ENCODE measurements at regions not wholly inside any gene's neighbourhood (a gene's known extent, or its start where the extent isn't known, plus 50 kb on each side); places are given as distances from the start of the nearest gene placed in this dataset.

DNA sequence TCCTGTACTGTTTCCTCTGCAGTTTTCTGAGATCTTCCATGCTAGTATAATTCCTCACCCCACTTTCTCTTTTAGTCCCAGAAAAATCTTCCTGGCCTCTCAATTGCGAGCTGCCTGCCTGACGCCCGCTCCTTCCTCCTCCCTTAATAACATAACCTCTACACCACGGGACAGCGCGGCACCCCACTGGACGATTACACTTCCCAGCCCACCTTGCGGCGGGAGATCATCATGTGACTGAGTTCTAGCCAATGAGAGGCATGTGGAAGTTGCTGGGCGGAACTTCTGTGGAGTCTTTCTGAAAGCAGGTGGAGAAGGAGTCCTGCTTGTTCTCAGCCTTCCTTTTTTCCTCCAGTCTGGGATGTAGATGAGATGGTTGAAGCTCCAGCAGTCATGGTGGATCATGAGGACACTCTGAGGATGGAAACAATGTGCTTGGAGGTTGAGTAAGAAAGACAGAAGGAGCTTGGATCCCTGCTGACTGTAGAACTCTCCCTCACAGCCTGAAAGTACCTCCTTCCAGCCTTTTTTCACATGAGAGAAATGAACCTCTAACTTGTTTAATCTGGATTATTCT lies 133.6 kb upstream of the VRK1 start:
- TF ChIP-seq, protein P1, sequence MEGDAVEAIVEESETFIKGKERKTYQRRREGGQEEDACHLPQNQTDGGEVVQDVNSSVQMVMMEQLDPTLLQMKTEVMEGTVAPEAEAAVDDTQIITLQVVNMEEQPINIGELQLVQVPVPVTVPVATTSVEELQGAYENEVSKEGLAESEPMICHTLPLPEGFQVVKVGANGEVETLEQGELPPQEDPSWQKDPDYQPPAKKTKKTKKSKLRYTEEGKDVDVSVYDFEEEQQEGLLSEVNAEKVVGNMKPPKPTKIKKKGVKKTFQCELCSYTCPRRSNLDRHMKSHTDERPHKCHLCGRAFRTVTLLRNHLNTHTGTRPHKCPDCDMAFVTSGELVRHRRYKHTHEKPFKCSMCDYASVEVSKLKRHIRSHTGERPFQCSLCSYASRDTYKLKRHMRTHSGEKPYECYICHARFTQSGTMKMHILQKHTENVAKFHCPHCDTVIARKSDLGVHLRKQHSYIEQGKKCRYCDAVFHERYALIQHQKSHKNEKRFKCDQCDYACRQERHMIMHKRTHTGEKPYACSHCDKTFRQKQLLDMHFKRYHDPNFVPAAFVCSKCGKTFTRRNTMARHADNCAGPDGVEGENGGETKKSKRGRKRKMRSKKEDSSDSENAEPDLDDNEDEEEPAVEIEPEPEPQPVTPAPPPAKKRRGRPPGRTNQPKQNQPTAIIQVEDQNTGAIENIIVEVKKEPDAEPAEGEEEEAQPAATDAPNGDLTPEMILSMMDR (IDR thresholded peaks at IDR 0.05; ENCODE audit: low read depth, low read length, missing control alignments), result no peak
- H3K4me3 ChIP-seq (ENCODE audit: low read depth, low read length), result no peak overlapping the region
- DNase-seq (ENCODE audit: low read depth), result no peak

DNA sequence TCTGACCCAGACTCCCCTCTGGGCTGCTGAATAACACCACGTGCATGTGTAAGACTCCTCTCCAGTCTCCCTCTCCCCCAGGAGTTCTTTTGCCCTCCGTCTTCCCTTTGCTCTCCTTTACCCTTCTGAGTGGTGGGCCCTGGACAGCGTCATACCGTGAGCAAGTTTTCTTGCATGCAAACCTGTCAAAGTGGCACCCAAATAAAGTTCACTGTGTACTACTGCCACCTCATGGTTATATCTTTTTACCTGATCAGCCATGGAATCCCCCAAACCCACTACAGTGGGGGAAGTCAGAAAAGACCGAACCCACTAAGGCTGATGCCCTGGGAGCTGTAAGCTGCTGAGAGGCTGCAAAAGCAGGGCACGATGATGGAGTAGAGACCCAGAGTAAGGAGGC lies 131.1 kb upstream of the VRK1 start:
- TF ChIP-seq, protein P1 (IDR thresholded peaks at IDR 0.05; ENCODE audit: low read depth, low read length, missing control alignments), result no peak
- H3K4me3 ChIP-seq (ENCODE audit: low read depth, low read length), result no peak overlapping the region
- DNase-seq (ENCODE audit: low read depth), result no peak

DNA sequence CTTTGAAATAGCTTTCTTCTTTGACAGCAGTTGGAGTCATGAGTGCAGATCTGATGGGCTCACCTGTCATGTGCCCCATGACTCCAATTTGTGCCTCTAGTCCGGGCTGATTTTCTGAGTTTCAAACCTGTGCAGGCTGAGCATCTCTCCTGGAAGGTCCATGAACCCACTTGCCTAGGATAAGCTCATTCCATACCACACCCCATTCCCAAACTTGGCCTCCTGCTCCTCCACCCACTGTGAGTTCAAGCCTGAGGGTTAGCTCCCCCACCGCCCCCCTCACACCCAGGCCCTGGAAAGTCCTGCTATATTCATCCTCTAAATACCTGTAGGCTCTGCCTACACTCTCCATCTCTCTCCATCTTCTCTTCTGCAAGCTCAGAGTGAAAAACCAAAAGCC lies 126.8 kb upstream of the VRK1 start:
- H3K4me3 ChIP-seq (ENCODE audit: low read depth, low read length), result no peak overlapping the region
- no peak for DNase-seq (ENCODE audit: low read depth)

DNA sequence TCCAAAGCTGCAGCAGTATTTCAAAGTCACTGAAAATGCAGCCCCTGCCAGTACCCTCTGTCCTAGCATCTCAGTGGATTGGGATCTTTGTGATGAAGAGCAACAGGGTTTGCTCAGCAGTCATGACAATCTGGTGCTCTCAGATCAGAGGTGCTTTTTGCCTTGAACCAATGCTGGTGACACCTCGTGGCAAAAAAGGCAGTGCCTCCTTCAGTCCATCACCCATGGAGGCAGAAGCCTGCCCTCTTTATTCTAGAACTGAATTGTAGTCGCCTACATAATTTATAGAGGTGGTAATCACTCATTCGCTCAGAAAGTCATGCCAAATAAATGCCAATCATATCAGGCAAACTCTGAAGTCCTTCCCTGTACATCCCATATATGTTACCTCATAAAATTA lies 126.0 kb upstream of the VRK1 start:
- no peak for DNase-seq (ENCODE audit: low read depth)
- TF ChIP-seq, protein P1 (IDR thresholded peaks at IDR 0.05; ENCODE audit: low read depth, low read length, missing control alignments), result no peak

More for the DNA sequence above, 126.8 kb upstream of the VRK1 start:
- TF ChIP-seq, protein P1 (IDR thresholded peaks at IDR 0.05; ENCODE audit: low read depth, low read length, missing control alignments), result no peak

DNA sequence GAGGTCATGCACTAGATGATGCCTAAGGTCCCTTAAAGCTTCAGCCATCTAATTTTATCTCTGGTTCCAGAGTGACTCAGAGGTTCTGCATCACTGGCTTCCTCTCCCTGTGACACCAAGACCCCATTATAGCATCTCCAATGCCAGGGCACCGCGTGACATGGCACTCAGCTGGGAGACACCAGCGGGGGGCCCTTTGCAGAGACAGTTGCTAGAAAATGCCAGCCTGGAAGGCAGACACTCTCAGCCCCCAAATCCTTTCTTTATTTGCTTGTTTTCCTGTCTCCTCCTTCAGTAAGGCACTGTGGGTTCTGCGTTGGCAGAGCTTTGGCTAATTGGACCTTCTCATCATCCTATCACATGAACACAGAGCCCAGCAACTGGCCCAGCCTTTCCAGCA lies 123.5 kb upstream of the VRK1 start:
- H3K4me3 ChIP-seq (ENCODE audit: low read depth, low read length), result no peak overlapping the region
- DNase-seq (ENCODE audit: low read depth), result no peak
- TF ChIP-seq, protein P1 (IDR thresholded peaks at IDR 0.05; ENCODE audit: low read depth, low read length, missing control alignments), result no peak

More for the DNA sequence above, 126.0 kb upstream of the VRK1 start:
- no peak overlapping the region for H3K4me3 ChIP-seq (ENCODE audit: low read depth, low read length)

DNA sequence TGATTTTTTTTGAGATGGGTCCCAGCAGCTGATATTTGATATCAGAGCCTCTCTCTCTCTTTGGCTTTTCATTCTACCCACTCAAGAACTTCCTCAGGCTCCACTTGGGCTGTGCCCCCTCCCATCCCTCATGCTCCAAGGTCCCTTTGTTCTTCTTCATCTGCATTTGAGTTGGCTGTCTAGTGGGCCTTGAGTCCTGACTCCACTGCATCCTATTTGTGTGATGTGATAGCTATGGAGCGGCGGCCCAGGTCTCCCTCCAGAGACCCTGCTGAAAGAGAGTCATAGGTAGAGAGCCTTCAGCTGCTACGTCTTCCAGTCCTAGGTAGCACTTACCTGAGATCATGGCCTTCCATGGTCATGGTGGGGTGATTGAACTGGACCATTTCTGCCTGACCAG lies 123.1 kb upstream of the VRK1 start:
- H3K4me3 ChIP-seq (ENCODE audit: low read depth, low read length), result no peak overlapping the region
- DNase-seq (ENCODE audit: low read depth), result no peak
- TF ChIP-seq, protein P1 (IDR thresholded peaks at IDR 0.05; ENCODE audit: low read depth, low read length, missing control alignments), result no peak

DNA sequence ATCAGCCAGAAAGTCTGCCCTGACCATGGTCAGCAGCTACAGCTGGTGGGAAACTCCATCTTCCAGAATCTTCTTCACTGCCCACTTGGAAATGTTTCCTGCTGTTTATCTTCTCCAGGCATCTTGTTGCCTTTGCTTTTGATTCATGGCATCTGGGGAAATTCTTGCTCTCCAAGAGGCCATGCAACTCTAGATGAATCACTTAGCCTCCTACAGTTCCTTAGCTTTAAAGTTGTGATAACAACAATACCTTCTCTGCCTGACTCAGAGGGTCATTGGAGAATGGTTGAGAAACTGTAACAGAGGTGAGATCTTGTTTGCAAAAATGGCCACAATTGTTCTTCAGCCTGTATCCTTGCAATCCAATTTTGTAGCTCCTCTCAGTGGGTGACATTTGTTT lies 121.0 kb upstream of the VRK1 start:
- TF ChIP-seq, protein P1 (IDR thresholded peaks at IDR 0.05; ENCODE audit: low read depth, low read length, missing control alignments), result no peak
- H3K4me3 ChIP-seq (ENCODE audit: low read depth, low read length), result no peak overlapping the region
- DNase-seq (ENCODE audit: low read depth), result no peak
